ENCODE measurements at regions not wholly inside any gene's neighbourhood (a gene's known extent, or its start where the extent isn't known, plus 50 kb on each side); places are given as distances from the start of the nearest gene placed in this dataset.

DNA sequence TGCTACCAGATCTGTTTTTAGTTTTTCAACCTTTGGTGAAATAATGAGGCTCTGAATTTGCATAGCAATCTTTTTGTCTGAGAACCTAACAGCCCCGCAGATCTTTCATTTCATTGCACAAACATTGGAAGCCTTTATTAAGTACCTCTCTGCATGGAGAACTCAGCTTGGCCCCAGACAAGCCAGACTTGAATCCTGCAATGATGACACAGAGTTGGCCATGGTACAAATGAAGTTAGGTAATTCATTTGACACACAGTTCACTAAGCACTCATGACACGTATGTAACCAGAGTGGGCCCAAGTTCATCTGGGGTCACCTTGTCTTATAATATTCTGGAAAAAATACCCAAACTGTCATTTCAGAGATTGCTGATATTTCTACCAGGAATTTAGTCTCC lies 439.1 kb upstream of the ID2 start:
- no peak overlapping the region for H3K4me3 ChIP-seq (ENCODE audit: low read depth, low read length)
- TF ChIP-seq, protein P1, sequence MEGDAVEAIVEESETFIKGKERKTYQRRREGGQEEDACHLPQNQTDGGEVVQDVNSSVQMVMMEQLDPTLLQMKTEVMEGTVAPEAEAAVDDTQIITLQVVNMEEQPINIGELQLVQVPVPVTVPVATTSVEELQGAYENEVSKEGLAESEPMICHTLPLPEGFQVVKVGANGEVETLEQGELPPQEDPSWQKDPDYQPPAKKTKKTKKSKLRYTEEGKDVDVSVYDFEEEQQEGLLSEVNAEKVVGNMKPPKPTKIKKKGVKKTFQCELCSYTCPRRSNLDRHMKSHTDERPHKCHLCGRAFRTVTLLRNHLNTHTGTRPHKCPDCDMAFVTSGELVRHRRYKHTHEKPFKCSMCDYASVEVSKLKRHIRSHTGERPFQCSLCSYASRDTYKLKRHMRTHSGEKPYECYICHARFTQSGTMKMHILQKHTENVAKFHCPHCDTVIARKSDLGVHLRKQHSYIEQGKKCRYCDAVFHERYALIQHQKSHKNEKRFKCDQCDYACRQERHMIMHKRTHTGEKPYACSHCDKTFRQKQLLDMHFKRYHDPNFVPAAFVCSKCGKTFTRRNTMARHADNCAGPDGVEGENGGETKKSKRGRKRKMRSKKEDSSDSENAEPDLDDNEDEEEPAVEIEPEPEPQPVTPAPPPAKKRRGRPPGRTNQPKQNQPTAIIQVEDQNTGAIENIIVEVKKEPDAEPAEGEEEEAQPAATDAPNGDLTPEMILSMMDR (IDR thresholded peaks at IDR 0.05; ENCODE audit: insufficient read depth, low read length, missing control alignments) = no peak
- ChIA-PET POLR2A (no interaction called here), CTCF (no interaction called here)
- no peak for DNase-seq (ENCODE audit: low read depth, low spot score)

DNA sequence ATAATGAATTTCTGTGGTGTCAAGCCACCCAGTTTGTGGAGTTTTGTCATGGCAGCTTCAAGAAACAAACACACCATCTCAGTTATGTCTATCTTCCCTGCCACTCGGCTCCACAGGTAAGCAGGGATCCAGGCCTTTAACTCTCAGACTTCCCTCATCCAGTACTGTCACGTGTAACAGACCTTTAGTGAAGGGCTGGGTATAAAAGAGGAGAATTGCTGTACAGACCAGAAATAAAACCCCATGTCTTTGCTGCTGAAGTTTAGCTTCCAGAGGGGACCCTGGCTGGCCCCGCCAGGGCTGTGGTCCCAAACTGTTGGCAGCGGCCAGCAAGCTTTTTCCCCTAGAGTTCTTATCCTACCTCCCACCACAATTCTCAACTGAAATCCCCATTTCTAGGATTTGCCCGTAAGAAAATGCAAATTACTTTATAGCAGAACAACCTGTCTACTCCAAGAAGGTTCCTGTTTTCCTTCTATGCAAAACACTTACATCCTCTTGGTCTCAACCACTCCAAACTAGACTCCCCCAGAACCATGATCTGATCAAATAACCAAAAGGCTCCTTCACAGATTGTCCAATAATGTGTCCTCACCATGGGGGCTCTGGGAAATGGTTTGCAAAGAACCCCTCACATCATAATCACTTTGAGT lies 438.0 kb upstream of the ID2 start:
- H3K4me3 ChIP-seq (ENCODE audit: low read depth, low read length) = no peak overlapping the region
- no peak for DNase-seq (ENCODE audit: low read depth, low spot score)
- TF ChIP-seq, protein P1 (IDR thresholded peaks at IDR 0.05; ENCODE audit: insufficient read depth, low read length, missing control alignments) = no peak
- ChIA-PET CTCF (no interaction called here), POLR2A (interaction anchor here (0.6 kb wide), 1 partner anchor 137 kb away, joined by 3 read pairs; no protein-coding TSS in a partner anchor)

DNA sequence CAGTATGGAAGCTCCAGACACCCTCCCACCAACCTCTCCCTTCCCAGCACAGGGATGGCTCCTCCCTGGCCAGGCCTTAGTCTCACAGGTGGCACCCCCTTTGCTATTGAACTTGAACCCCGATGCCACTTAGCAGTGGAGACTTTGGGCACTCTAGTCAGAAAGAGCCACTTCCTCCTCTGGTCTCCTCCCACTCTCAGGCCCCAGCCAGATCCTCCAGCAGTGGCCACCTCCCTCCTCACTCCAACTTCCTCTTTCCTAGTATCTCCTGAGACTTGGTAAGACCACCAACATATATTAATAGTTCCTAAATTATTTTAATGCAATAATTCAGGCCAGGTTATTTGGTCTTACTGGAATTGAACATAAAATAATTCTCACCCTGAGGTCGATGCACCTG lies 437.2 kb upstream of the ID2 start:
- TF ChIP-seq, protein P1 (IDR thresholded peaks at IDR 0.05; ENCODE audit: insufficient read depth, low read length, missing control alignments) = no peak
- no peak for DNase-seq (ENCODE audit: low read depth, low spot score)
- ChIA-PET POLR2A (no interaction called here), CTCF (no interaction called here)
- no peak overlapping the region for H3K4me3 ChIP-seq (ENCODE audit: low read depth, low read length)

DNA sequence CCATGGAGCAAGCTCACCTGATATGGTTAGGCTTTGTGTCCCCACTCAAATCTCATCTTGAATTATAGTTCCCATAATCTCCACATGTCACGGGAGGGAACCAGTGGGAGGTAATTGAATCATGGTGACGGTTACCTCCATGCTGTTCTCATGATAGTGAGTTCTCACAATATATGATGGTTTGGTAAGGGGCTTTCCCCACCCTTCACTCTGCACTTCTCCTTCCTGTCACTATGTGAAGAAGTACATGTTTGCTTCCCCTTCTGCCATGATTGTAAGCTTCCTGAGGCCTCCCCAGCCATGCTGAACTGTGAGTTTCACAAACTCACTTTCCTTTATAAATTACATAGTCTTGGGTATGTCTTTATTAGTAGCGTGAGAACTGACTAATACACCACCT lies 435.7 kb upstream of the ID2 start:
- POLR2A ChIA-PET = no interaction called here
- CTCF ChIA-PET = no interaction called here
- TF ChIP-seq, protein P1 (IDR thresholded peaks at IDR 0.05; ENCODE audit: insufficient read depth, low read length, missing control alignments) = no peak
- no peak for DNase-seq (ENCODE audit: low read depth, low spot score)
- H3K4me3 ChIP-seq (ENCODE audit: low read depth, low read length) = no peak overlapping the region

DNA sequence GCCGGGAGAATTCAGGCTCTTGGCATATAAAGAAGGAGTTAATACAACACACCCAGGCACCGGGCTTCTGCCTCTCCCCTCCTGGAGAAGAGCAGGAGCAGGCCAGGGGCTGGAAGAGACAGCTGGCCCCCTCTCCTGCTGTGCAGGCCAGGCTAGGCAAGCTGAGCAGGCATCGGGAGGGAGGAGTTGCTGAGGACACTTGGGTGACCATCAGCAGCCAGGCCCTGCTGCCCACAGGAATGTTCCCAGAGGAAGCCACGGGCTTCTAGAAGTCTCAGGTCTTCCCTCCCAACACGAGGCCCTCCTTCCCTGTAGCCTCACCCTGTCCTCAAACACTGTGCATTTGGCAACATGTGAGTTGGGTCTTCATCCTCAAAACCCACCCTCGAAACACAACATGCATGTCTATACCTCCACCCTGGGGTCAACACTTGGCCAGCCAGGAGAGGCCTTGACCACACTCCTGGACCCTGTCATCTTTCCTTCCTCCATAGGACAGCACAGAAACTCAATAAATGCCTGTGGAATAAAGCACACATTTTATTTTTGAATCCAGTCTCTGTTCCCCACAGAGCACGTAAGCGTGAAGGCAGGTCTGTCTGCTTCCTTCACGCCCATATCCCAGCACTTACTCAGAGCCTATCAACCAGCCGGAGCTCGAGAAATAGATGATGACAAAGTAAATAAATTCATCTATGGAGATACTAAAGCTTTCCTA lies 433.8 kb upstream of the ID2 start:
- TF ChIP-seq, protein P1 (IDR thresholded peaks at IDR 0.05; ENCODE audit: insufficient read depth, low read length, missing control alignments) = no peak
- CTCF ChIA-PET = no interaction called here
- POLR2A ChIA-PET = interaction anchor here (0.5 to 1.1 kb wide), 2 partner anchors 168 to 434 kb away, joined by 3 read pairs; partner anchors contain the start of gene ID2
- H3K4me3 ChIP-seq (ENCODE audit: low read depth, low read length) = no peak overlapping the region
- DNase-seq (ENCODE audit: low read depth, low spot score) = no peak

DNA sequence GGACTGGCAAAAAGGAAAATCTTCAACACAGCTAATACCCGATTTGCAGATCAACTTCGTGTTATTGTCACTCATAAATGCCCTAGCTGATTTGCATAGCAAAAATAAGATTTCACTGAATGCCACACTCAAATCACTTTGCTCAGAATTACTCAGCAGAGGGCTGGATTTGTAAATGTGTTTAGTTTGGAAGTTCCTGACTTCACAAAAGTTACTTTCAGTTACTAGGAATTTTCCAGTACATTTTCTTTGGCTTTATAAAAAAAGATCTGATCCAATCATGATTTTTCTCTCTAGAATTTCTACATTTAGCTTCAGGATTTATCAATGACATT lies 433.3 kb upstream of the ID2 start:
- TF ChIP-seq, protein P1 (IDR thresholded peaks at IDR 0.05; ENCODE audit: insufficient read depth, low read length, missing control alignments) = no peak
- POLR2A ChIA-PET = interaction anchor here (0.5 to 1.1 kb wide), 2 partner anchors 168 to 433 kb away, joined by 3 read pairs; partner anchors contain the start of gene ID2
- CTCF ChIA-PET = no interaction called here
- no peak for DNase-seq (ENCODE audit: low read depth, low spot score)
- no peak overlapping the region for H3K4me3 ChIP-seq (ENCODE audit: low read depth, low read length)
